HepG2 (cell line): ENCODE measurements at regions not wholly inside any gene's neighbourhood (a gene's known extent, or its start where the extent isn't known, plus 50 kb on each side); places are given as distances from the start of the nearest gene placed in this dataset.

ENCODE experiments used
- ATAC-seq: fragments of 200-7000 bp; cut with Tn5 transposase; 3 replicates; pipeline ENCODE4 v1.9.1; 2020; ENCODE audit warnings: mild to moderate bottlenecking, moderate library complexity
- BruUV-seq: library from RNA; stranded (reverse); fragments of 400-500 nt; replicated peaks from 2 replicates; lab custom pipeline; 2021; lab: Mats Ljungman, UMichigan
- CTCF ChIA-PET: fragments of 300-600 bp; formaldehyde crosslinking; extraction: SDS; loops from one replicate; lab custom pipeline; 2021; ENCODE audit warnings: low total read pairs, inconsistent platforms, low intra/inter-chr PET ratio; lab: Yijun Ruan, JAX
- POLR2A ChIA-PET: fragments of 350-600 bp; sonication (Branson Sonifier 250); formaldehyde crosslinking; loops from one replicate; lab custom pipeline; 2020; ENCODE audit warnings: antibody characterized with exemption, inconsistent platforms; lab: Yijun Ruan, JAX
- DNase-seq: peaks from one replicate; pipeline ENCODE4 v3.0.0-alpha.2; 2015; ENCODE audit warnings: low spot score
- FAIRE-seq: peaks from 3 replicates; lab custom pipeline; 2011; peaks lifted over from hg19 to GRCh38; lab: Jason Lieb, UNC
- H2AFZ ChIP-seq: one replicate; pipeline ENCODE4 v1.6.1; 2011; ENCODE audit warnings: low read length, inconsistent platforms
- H3K27ac ChIP-seq: fragments of 300-600 bp; 3 replicates; pipeline ENCODE4 v1.8.0; 2011; ENCODE audit warnings: mixed run types, mild to moderate bottlenecking, mixed read lengths, low read length, inconsistent platforms; ENCODE audit not compliant: insufficient read depth; ENCODE audit errors: extremely low read length
- H3K27me3 ChIP-seq, 2 experiments: fragments of 200-600 bp in 1 of 2; 2 replicates in 1 of 2; 3 replicates in 1 of 2; pipeline versions ENCODE4 v1.6.0 to v1.8.0; 2011; ENCODE audit warnings: low read length in 2 of 2, mild to moderate bottlenecking in 2 of 2, moderate library complexity in 2 of 2, inconsistent platforms in 1 of 2; ENCODE audit not compliant: insufficient read depth in 2 of 2, control insufficient read depth in 1 of 2
- H3K36me3 ChIP-seq, 2 experiments: fragments of 200-600 bp in 1 of 2; replicated peaks in 1 of 2; 2 replicates in 1 of 2; 3 replicates in 1 of 2; pipeline versions ENCODE4 v1.5.1 to v1.8.0; 2011; ENCODE audit warnings: low read length in 2 of 2, inconsistent platforms in 1 of 2; ENCODE audit not compliant: insufficient read depth in 2 of 2, control insufficient read depth in 1 of 2
- H3K4me1 ChIP-seq: 2 replicates; pipeline ENCODE4 v1.5.1; 2012; ENCODE audit warnings: low read length, inconsistent platforms; ENCODE audit not compliant: insufficient read depth
- H3K4me2 ChIP-seq: 2 replicates; pipeline ENCODE4 v1.6.0; 2011; ENCODE audit warnings: low read depth, low read length, inconsistent platforms
- H3K4me3 ChIP-seq, 3 experiments: fragments of 200-600 bp in 1 of 3; sonication (generic), shearing (Covaris generic) in 1 of 3; replicated peaks in 1 of 3; 2 replicates each; pipeline ENCODE4 v1.5.1; 2011 to 2016; ENCODE audit warnings: low read length in 3 of 3, inconsistent platforms in 2 of 3, low read depth in 2 of 3, mild to moderate bottlenecking in 2 of 3, control low read depth in 1 of 3, mixed read lengths in 1 of 3; ENCODE audit not compliant: insufficient read depth in 1 of 3
- H3K79me2 ChIP-seq: one replicate; pipeline ENCODE4 v1.6.1; 2011; ENCODE audit warnings: low read length, inconsistent platforms; ENCODE audit not compliant: insufficient read depth
- H3K9ac ChIP-seq: 2 replicates; pipeline ENCODE4 v1.6.0; 2011; ENCODE audit warnings: mild to moderate bottlenecking, low read depth, low read length, inconsistent platforms; ENCODE audit not compliant: insufficient read depth
- H3K9me3 ChIP-seq: 2 replicates; pipeline ENCODE4 v1.5.1; 2012; ENCODE audit warnings: mild to moderate bottlenecking, low read length
- H4K20me1 ChIP-seq: 2 replicates; pipeline ENCODE4 v1.6.0; 2011; ENCODE audit warnings: inconsistent platforms, mild to moderate bottlenecking, low read length, moderate library complexity; ENCODE audit not compliant: insufficient read depth
- BCL6 ChIP-seq: IDR thresholded peaks from 2 replicates; pipeline ENCODE4 v1.6.1; 2016; ENCODE audit warnings: missing genetic modification reagents, missing compliant biosample characterization
- CBX1 ChIP-seq: IDR thresholded peaks from one replicate; pipeline ENCODE4 v1.6.1; 2016; ENCODE audit warnings: antibody characterized with exemption, low read depth
- KDM6A ChIP-seq: IDR thresholded peaks from 2 replicates; pipeline ENCODE4 v1.6.1; 2016; ENCODE audit warnings: low read depth
- MEF2D ChIP-seq: sonication (generic); formaldehyde crosslinking; IDR thresholded peaks from 2 replicates; pipeline ENCODE4 v1.5.1; 2020; ENCODE audit warnings: mild to moderate bottlenecking, missing genetic modification reagents
- MIER3 ChIP-seq: IDR thresholded peaks from 2 replicates; pipeline ENCODE4 v1.6.1; 2016; ENCODE audit warnings: missing compliant biosample characterization, borderline replicate concordance
- PITX1 ChIP-seq: sonication (generic); formaldehyde crosslinking; IDR thresholded peaks from 2 replicates; pipeline ENCODE4 v1.5.1; 2020; ENCODE audit warnings: mild to moderate bottlenecking, missing genetic modification reagents
- RNF219 ChIP-seq: sonication (generic); formaldehyde crosslinking; IDR thresholded peaks from 2 replicates; pipeline ENCODE4 v1.5.0; 2020; ENCODE audit warnings: mild to moderate bottlenecking, missing genetic modification reagents
- SP5 ChIP-seq: IDR thresholded peaks from 2 replicates; pipeline ENCODE4 v1.6.1; 2016; ENCODE audit warnings: low read depth, borderline replicate concordance
- ZFAT ChIP-seq: sonication (generic); formaldehyde crosslinking; conservative IDR thresholded peaks from 2 replicates; pipeline ENCODE4 v1.8.1; 2023; ENCODE audit warnings: missing genetic modification reagents, inconsistent platforms
- ZNF232 ChIP-seq: sonication (generic); formaldehyde crosslinking; IDR thresholded peaks from 2 replicates; pipeline ENCODE4 v1.4.0; 2020; ENCODE audit warnings: missing genetic modification reagents, borderline replicate concordance
- ZNF619 ChIP-seq: sonication (generic); formaldehyde crosslinking; IDR thresholded peaks from 2 replicates; pipeline ENCODE4 v1.4.0; 2020; ENCODE audit warnings: mild to moderate bottlenecking, missing genetic modification reagents
- ZNF839 ChIP-seq: sonication (generic); formaldehyde crosslinking; IDR thresholded peaks from 2 replicates; pipeline ENCODE4 v1.4.0; 2020; ENCODE audit warnings: missing genetic modification reagents, mild to moderate bottlenecking, borderline replicate concordance
- WGBS: methylation state at CpG from one replicate; pipeline ENCODE4 v1.1.6; 2017; ENCODE audit warnings: low lambda C conversion rate; 5-methylcytosine and 5-hydroxymethylcytosine counted together
- in situ Hi-C: cut with HindIII; loops from 2 replicates; pipeline ENCODE4 v1.10.0; 2017; ENCODE audit warnings: low pct_unique_long_range_greater_than_20kb; ENCODE audit not compliant: extremely low pct_ligation_motif_present
- intact Hi-C: fragments of 100-400 bp; cut with micrococcal nuclease; formaldehyde crosslinking; loops from one replicate; pipeline ENCODE4 v1.10.0; 2022; ENCODE audit not compliant: unreplicated experiment

GRCh38 chr5:52043543-52043942 lies 660.3 kb downstream of the ISL1 start:
- CTCF ChIA-PET = no interaction called here
- ATAC-seq = no peak
- no TSS peak for BruUV-seq
- intact Hi-C loops (no loop called here), in situ Hi-C loops (no loop called here)
- Histone ChIP-seq H3K27ac (no peak overlapping the region), H3K9ac (no peak overlapping the region)
- no peak for TF ChIP-seq BCL6 (CRISPR knock-in tag)
- TF ChIP-seq ZNF839 (CRISPR knock-in tag) = no peak
- TF ChIP-seq MEF2D (CRISPR knock-in tag) = no peak
- no peak for TF ChIP-seq RNF219 (CRISPR knock-in tag)
- TF ChIP-seq ZNF619 (CRISPR knock-in tag) = no peak
- no peak for TF ChIP-seq SP5
- no peak for TF ChIP-seq ZNF232 (CRISPR knock-in tag)
- no peak for TF ChIP-seq MIER3 (CRISPR knock-in tag)
- no peak for TF ChIP-seq ZFAT
- no peak for TF ChIP-seq CBX1
- TF ChIP-seq KDM6A (CRISPR knock-in tag) = no peak
- TF ChIP-seq PITX1 (CRISPR knock-in tag) = no peak
- TF ChIP-seq, all 625 proteins: peak for 0
- H4K20me1 ChIP-seq = no peaks in the 10 kb centered on the region
- FAIRE-seq (no peak), DNase-seq (no peak)
- POLR2A ChIA-PET = no interaction called here
- H3K27me3 ChIP-seq = no peaks in the 10 kb centered on the region
- no peak overlapping the region for H2AFZ ChIP-seq
- H3K36me3 ChIP-seq = no peaks in the 10 kb centered on the region
- H3K9me3 ChIP-seq = no peaks in the 10 kb centered on the region
- H3K79me2 ChIP-seq = no peaks in the 10 kb centered on the region
- no peaks in the 10 kb centered on the region for H3K4me1 ChIP-seq
- no peak overlapping the region for H3K4me2 ChIP-seq
- no peak overlapping the region for H3K4me3 ChIP-seq
- 2% methylated on average over 3 of the region's 3 CpGs for WGBS
